ENCODE measurements at regions not wholly inside any gene's neighbourhood (a gene's known extent, or its start where the extent isn't known, plus 50 kb on each side); places are given as distances from the start of the nearest gene placed in this dataset.

DNA sequence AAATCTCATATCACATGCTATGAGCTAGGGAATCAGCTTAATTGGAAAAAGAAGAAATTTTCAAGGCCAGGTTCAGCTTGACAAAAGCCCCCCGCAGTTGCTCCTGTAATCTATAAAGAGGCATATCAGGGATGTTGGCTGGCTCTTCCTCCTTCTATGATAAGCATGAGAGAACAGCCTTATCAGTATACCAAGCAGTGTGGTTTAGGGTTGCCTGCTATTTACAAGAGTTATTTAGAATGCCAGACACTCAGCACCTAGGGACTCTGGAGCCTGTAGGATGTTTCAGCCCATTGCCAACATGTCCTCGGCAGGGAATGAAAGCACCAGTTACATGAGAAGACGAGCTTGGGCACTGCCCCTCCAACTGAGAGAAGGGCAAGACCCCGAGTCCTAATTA is 89.5 kb upstream of the TMPO start (continued):
- TF ChIP-seq, protein P1, sequence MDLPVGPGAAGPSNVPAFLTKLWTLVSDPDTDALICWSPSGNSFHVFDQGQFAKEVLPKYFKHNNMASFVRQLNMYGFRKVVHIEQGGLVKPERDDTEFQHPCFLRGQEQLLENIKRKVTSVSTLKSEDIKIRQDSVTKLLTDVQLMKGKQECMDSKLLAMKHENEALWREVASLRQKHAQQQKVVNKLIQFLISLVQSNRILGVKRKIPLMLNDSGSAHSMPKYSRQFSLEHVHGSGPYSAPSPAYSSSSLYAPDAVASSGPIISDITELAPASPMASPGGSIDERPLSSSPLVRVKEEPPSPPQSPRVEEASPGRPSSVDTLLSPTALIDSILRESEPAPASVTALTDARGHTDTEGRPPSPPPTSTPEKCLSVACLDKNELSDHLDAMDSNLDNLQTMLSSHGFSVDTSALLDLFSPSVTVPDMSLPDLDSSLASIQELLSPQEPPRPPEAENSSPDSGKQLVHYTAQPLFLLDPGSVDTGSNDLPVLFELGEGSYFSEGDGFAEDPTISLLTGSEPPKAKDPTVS (IDR thresholded peaks at IDR 0.05; ENCODE audit: low read depth, low read length) = no peak
- TF ChIP-seq ASH2L (IDR thresholded peaks at IDR 0.05; ENCODE audit: borderline replicate concordance, low read depth) (no peak), NFIC (IDR thresholded peaks at IDR 0.05; ENCODE audit: low read depth, low read length) (no peak), TAF1 (IDR thresholded peaks at IDR 0.05; ENCODE audit: borderline replicate concordance, low read depth, low read length) (no peak), SRF (IDR thresholded peaks at IDR 0.05; ENCODE audit: low read depth in 2 of 2, low read length in 2 of 2) (no peak)
- TF ChIP-seq, protein P2, sequence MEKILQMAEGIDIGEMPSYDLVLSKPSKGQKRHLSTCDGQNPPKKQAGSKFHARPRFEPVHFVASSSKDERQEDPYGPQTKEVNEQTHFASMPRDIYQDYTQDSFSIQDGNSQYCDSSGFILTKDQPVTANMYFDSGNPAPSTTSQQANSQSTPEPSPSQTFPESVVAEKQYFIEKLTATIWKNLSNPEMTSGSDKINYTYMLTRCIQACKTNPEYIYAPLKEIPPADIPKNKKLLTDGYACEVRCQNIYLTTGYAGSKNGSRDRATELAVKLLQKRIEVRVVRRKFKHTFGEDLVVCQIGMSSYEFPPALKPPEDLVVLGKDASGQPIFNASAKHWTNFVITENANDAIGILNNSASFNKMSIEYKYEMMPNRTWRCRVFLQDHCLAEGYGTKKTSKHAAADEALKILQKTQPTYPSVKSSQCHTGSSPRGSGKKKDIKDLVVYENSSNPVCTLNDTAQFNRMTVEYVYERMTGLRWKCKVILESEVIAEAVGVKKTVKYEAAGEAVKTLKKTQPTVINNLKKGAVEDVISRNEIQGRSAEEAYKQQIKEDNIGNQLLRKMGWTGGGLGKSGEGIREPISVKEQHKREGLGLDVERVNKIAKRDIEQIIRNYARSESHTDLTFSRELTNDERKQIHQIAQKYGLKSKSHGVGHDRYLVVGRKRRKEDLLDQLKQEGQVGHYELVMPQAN (conservative IDR thresholded peaks at IDR 0.05) = no peak

GRCh38 chr12:98431089-98431488 is 84.3 kb upstream of the TMPO start:
- Histone ChIP-seq H3K9me3 (replicated peaks; ENCODE audit: control insufficient read depth, insufficient read depth, low read length) (no peaks in the 10 kb centered on the region; the same call in 2 of the 3 replicates), H3K4me2 (ENCODE audit: control insufficient read depth, insufficient read depth) (no peak overlapping the region), H3K4me1 (ENCODE audit: control insufficient read depth, insufficient read depth, low read length) (no peaks in the 10 kb centered on the region), H3K27ac (ENCODE audit: control insufficient read depth, insufficient read depth) (no peak overlapping the region), H2AFZ (ENCODE audit: control insufficient read depth, low read depth, low read length) (no peak overlapping the region), H4K20me1 (ENCODE audit: control insufficient read depth, insufficient read depth) (no peaks in the 10 kb centered on the region), H3K27me3 (replicated peaks in 1 of 2; ENCODE audit: control insufficient read depth in 2 of 2, insufficient read depth in 2 of 2, low read length in 1 of 2) (no peaks in the 10 kb centered on the region), H3K36me3 (ENCODE audit: control insufficient read depth in 2 of 2, insufficient read depth in 2 of 2, low read length in 1 of 2) (no peaks in the 10 kb centered on the region), H3K9ac (ENCODE audit: control insufficient read depth, insufficient read depth, low read length) (no peak overlapping the region), H3K4me3 (no peak overlapping the region), H3K79me2 (ENCODE audit: control insufficient read depth, insufficient read depth, low read length) (no peaks in the 10 kb centered on the region)
- no peak for TF ChIP-seq BRCA1 (IDR thresholded peaks at IDR 0.05; ENCODE audit: low read depth, low read length)
- TF ChIP-seq EP300 (IDR thresholded peaks at IDR 0.05; ENCODE audit: borderline replicate concordance in 1 of 2, control insufficient read depth in 1 of 2, low read depth in 2 of 2, low read length in 2 of 2) = no peak
- no peak for TF ChIP-seq ZBTB33 (IDR thresholded peaks at IDR 0.05)
- no peak for TF ChIP-seq CTCF (IDR thresholded peaks at IDR 0.05 in 2 of 3, conservative IDR thresholded peaks at IDR 0.05 in 1 of 3; ENCODE audit: control insufficient read depth in 2 of 3, extremely low read depth in 1 of 3, insufficient read depth in 1 of 3, low read depth in 3 of 3, low read length in 3 of 3)
- TF ChIP-seq MYB (IDR thresholded peaks at IDR 0.05; ENCODE audit: borderline replicate concordance, low read depth, low read length) = no peak
- TF ChIP-seq NFYB (IDR thresholded peaks at IDR 0.05; ENCODE audit: insufficient read depth, low read depth, low read length) = no peak
- no peak for TF ChIP-seq SMC3 (IDR thresholded peaks at IDR 0.05; ENCODE audit: borderline replicate concordance, low read length)
- ChIA-PET POLR2A (no interaction called here), CTCF (no interaction called here), SMC1A (ENCODE audit: uncharacterized antibody, unreplicated experiment) (no interaction called here), RAD21 (ENCODE audit: unreplicated experiment) (no interaction called here)
- no peak for ATAC-seq
- intact Hi-C loops (cut with micrococcal nuclease; ENCODE audit: unreplicated experiment) (no loop called here), in situ Hi-C loops (cut with MboI) (loop anchor here (25.0 kb wide), 1 partner anchor 556 kb away; no protein-coding TSS in a partner anchor)
- WGBS (ENCODE audit: insufficient coverage, insufficient replicate concordance, low lambda C conversion rate, missing lambda C conversion rate) = 30% methylated on average over 3 of the region's 3 CpGs
- DNase-seq (ENCODE audit: low read depth, low spot score) = no peak
- BruUV-seq (replicated peaks) = no TSS peak
- FAIRE-seq = no peak
